Spleen (tissue), 11 donors: ENCODE measurements at regions not wholly inside any gene's neighbourhood (a gene's known extent, or its start where the extent isn't known, plus 50 kb on each side); places are given as distances from the start of the nearest gene placed in this dataset.

Experiments used
- DNase-seq: peaks from one replicate; pipeline ENCODE4 v3.0.0-alpha.2; 2020
- H3K27ac ChIP-seq, 8 donors: fragments of 200-600 bp; sonication (generic) in 7 of 8; 1 replicate in 4 of 8; 2 replicates in 4 of 8; pipeline versions ENCODE4 v1.5.0 to v1.8.0; 2016 to 2021; ENCODE audit warnings: inconsistent platforms in 4 of 8, mild to moderate bottlenecking in 4 of 8, moderate library complexity in 1 of 8
- H3K27me3 ChIP-seq, 7 donors: fragments of 200-600 bp; sonication (generic) in 6 of 7; replicated peaks in 1 of 7; 1 replicate in 4 of 7; 2 replicates in 3 of 7; pipeline versions ENCODE4 v1.5.0 to v1.8.0; 2016 to 2021; ENCODE audit warnings: inconsistent platforms in 3 of 7, mild to moderate bottlenecking in 1 of 7
- H3K36me3 ChIP-seq, 6 donors: fragments of 200-600 bp; sonication (generic) in 5 of 6; 1 replicate in 4 of 6; 2 replicates in 2 of 6; pipeline versions ENCODE4 v1.5.0 to v1.8.0; 2016 to 2021; ENCODE audit warnings: inconsistent platforms in 2 of 6
- H3K4me1 ChIP-seq, 6 donors: fragments of 200-600 bp; sonication (generic) in 5 of 6; 1 replicate in 3 of 6; 2 replicates in 3 of 6; pipeline versions ENCODE4 v1.5.0 to v1.8.0; 2016 to 2021; ENCODE audit warnings: inconsistent platforms in 3 of 6
- H3K4me3 ChIP-seq, 8 donors: fragments of 200-600 bp; sonication (generic) in 7 of 8; 1 replicate in 4 of 8; 2 replicates in 4 of 8; pipeline versions ENCODE4 v1.5.0 to v1.8.0; 2016 to 2021; ENCODE audit warnings: inconsistent platforms in 4 of 8, mild to moderate bottlenecking in 4 of 8, moderate library complexity in 2 of 8
- H3K9me3 ChIP-seq, 8 donors: fragments of 200-600 bp; sonication (generic) in 7 of 8; 1 replicate in 4 of 8; 2 replicates in 4 of 8; pipeline versions ENCODE4 v1.5.0 to v1.8.0; 2016 to 2021; ENCODE audit warnings: inconsistent platforms in 4 of 8
- POLR2A ChIP-seq, 3 donors: fragments of 450-650 bp; IDR thresholded peaks; one replicate each; pipeline ENCODE4 v1.5.1; 2017; ENCODE audit warnings: antibody characterized with exemption in 3 of 3, mild to moderate bottlenecking in 1 of 3
- POLR2AphosphoS5 ChIP-seq, 3 donors: sonication (generic); formaldehyde crosslinking; IDR thresholded peaks; one replicate each; pipeline ENCODE4 v1.5.1; 2017; ENCODE audit warnings: antibody characterized with exemption in 3 of 3
- WGBS, 5 donors: extraction: QIAGEN DNeasy Blood & Tissue Kit in 3 of 5; methylation state at CpG; one replicate each; pipeline versions ENCODE4 v1.1.5 to v1.1.7; 2013 to 2018; 5-methylcytosine and 5-hydroxymethylcytosine counted together
- intact Hi-C: fragments of 100-400 bp; cut with DNase I; formaldehyde crosslinking; loops from one replicate; pipeline ENCODE4 v1.15.0; 2023; ENCODE audit warnings: low total_unique reads
- TF ChIP-seq, protein P1 (sequence below), 11 experiments: fragments of 200-600 bp in 7 of 11; fragments of 450-650 bp in 4 of 11; sonication (generic) in 4 of 11; IDR thresholded peaks in 8 of 11; conservative IDR thresholded peaks in 3 of 11; 1 replicate in 7 of 11; 2 replicates in 4 of 11; pipeline versions ENCODE4 v1.4.0 to v1.8.0; 2016 to 2021; ENCODE audit warnings: antibody characterized with exemption in 11 of 11, inconsistent platforms in 4 of 11, mild to moderate bottlenecking in 1 of 11
- donor health status: healthy with polysubstance abuse.
- donor health status: DM: no; HTN: no; CAD: no; lungs with moderate emphysema.
- donor health status: DM: no; HTN: no; CAD: no.
- donor health status: Bipolar disorder and iron deficiency.
- donor health status: healthy.
- donor health status: DM: no; HTN: no; CAD: no.
- donor health status: DM: yes; HTN: yes; CAD: no.

DNA sequence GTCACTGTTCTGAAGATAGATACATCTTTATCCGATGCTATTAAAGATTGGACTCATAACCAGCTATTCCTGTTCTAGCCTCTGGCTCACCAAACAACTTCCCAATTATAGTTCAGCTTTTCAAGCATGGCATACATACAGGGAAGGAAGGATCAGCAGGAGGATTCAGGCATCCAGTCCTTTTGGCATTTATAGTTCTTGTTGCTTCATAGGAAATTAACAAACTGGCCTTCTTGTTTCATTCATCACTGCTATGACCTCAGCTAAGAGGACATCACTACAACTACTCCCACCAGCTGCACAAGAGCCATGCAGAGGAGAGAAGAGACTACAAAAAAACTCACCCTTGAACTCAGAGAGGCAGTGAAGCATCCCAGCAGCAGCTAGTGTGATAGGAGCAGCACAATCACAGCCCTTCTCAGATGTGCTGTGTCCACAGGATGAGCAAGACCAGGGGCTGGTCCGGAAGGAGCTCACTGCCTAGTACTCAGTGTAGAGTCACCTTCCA lies 100.5 kb downstream of the SPTSSA start:
- Histone ChIP-seq H3K27me3 (peaks cover 0 to 8% (median 0%) of the 10 kb centered on the region in 7 donors), H3K36me3 (no peaks in the 10 kb centered on the region), H3K9me3 (no peaks in the 10 kb centered on the region), H3K4me1 (peaks cover 0 to 26% (median 3%) of the 10 kb centered on the region in 6 donors), H3K4me3 (no peak overlapping the region), H3K27ac (peak overlapping the region in 5 of 8 donors; percentile 1 to 52 (median 27))
- intact Hi-C loops, result no loop called here
- no peak for DNase-seq
- 75 to 90% (median 86%) methylated on average over 2 of the region's 2 CpGs for WGBS, 5 donors
- no peak for TF ChIP-seq POLR2AphosphoS5 (IDR thresholded peaks at IDR 0.05)
- TF ChIP-seq, protein P1, sequence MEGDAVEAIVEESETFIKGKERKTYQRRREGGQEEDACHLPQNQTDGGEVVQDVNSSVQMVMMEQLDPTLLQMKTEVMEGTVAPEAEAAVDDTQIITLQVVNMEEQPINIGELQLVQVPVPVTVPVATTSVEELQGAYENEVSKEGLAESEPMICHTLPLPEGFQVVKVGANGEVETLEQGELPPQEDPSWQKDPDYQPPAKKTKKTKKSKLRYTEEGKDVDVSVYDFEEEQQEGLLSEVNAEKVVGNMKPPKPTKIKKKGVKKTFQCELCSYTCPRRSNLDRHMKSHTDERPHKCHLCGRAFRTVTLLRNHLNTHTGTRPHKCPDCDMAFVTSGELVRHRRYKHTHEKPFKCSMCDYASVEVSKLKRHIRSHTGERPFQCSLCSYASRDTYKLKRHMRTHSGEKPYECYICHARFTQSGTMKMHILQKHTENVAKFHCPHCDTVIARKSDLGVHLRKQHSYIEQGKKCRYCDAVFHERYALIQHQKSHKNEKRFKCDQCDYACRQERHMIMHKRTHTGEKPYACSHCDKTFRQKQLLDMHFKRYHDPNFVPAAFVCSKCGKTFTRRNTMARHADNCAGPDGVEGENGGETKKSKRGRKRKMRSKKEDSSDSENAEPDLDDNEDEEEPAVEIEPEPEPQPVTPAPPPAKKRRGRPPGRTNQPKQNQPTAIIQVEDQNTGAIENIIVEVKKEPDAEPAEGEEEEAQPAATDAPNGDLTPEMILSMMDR (IDR thresholded peaks at IDR 0.05 in 8 of 11, conservative IDR thresholded peaks at IDR 0.05 in 3 of 11), result no peak
- TF ChIP-seq POLR2A (IDR thresholded peaks at IDR 0.05), result no peak

DNA sequence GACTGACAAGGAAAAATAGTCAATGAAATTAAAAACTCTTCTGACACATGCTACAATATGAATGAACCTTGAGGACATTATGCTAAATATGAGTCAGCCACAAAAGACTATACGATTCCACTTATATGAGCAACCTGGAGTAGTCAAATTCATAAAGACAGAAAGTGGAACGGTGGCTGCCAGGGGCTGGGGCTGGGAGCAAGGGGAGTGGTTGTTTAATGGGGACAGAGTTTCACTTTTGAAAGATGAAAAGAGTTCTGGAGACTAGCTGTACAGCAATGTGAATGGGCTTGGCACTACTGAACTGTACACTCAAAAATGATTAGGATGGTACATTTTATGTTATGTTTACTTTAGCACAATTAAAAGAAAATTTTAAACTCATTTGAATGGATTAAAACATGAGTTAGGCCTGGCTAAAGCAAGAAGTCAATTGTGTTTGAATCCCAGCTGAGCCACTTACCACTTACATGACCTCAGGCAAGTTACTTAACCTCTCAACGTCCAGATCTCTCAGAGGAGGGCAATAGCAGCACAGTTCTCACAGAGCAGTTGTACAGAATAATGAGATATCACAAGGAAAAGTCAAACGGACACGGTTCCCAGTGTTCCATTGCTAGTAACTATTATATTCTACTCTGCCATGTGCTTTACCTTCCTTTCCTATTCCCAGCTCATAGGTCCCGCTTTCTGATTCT lies 102.5 kb downstream of the SPTSSA start:
- H3K36me3 ChIP-seq, result no peaks in the 10 kb centered on the region
- no peak overlapping the region for H3K4me3 ChIP-seq
- H3K4me1 ChIP-seq, result peaks cover 0 to 26% (median 6%) of the 10 kb centered on the region in 6 donors
- TF ChIP-seq POLR2AphosphoS5 (IDR thresholded peaks at IDR 0.05) (no peak), POLR2A (IDR thresholded peaks at IDR 0.05) (no peak)
- TF ChIP-seq, protein P1 (IDR thresholded peaks at IDR 0.05 in 8 of 11, conservative IDR thresholded peaks at IDR 0.05 in 3 of 11), result no peak
- no peaks in the 10 kb centered on the region for H3K9me3 ChIP-seq
- intact Hi-C loops, result no loop called here
- 53 to 64% (median 63%) methylated on average over 6 of the region's 6 CpGs for WGBS, 5 donors
- H3K27ac ChIP-seq, result no peak overlapping the region
- DNase-seq, result no peak
- H3K27me3 ChIP-seq, result peaks cover 0 to 1% (median 0%) of the 10 kb centered on the region in 7 donors

DNA sequence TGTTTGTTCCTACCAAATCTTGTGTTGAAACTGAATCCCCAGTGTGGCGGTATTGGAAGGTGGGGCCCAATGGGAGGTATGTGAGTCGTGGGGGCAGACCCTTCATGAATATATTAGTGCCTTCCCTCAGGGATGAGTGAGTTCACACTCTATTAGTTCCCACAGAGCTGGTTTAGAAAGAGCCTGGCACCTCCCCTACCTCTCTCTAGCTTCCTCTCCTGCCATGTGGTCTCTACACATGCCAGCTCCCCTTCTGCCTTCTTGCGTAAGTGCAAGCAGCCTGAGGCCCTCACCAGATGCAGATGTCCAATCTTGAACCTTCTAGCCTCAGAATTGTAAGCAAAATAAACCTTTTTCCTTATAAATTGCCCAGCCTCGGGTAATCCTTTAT lies 105.8 kb downstream of the SPTSSA start:
- DNase-seq, result no peak
- no peaks in the 10 kb centered on the region for H3K27me3 ChIP-seq
- H3K9me3 ChIP-seq, result no peaks in the 10 kb centered on the region
- no peak overlapping the region for H3K27ac ChIP-seq
- H3K4me1 ChIP-seq, result peaks cover 0 to 8% (median 3%) of the 10 kb centered on the region in 6 donors
- no peak overlapping the region for H3K4me3 ChIP-seq
- no peak for TF ChIP-seq POLR2AphosphoS5 (IDR thresholded peaks at IDR 0.05)
- TF ChIP-seq POLR2A (IDR thresholded peaks at IDR 0.05), result no peak
- TF ChIP-seq, protein P1 (IDR thresholded peaks at IDR 0.05 in 8 of 11, conservative IDR thresholded peaks at IDR 0.05 in 3 of 11), result no peak
- no peaks in the 10 kb centered on the region for H3K36me3 ChIP-seq
- WGBS, 5 donors, result 72 to 90% (median 81%) methylated on average over 4 of the region's 4 CpGs
- intact Hi-C loops, result no loop called here

DNA sequence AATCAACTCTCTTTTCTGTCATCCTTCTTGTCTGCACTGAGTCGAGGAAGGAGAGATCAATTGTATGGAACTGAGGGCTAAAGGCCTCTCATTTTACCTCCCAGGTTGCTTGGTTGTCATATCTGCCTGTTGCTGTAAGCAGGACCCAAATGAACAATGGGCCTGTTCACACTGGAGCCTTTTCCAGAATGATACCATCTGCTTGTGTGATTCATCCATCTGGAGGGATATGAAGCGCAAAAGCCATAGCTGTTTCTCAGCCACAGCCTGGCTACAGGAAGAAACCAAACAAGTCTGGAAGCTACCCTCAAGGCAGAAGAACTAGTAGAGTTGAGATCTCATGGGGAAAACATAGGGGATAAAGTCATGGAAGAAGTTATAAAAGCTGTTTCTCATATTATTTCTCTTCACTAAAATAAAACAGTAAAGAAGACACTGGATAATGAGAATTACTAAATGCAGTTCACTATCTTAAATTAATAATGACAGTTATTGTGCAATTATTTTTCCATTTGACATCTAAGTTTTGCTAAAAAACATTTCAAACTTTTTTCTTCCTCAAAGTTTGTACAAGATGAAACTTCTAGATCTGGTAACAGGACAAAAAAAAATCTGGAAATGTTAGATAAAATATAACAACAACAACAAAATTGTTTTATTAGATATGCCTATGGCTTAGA lies 106.3 kb downstream of the SPTSSA start:
- H3K4me3 ChIP-seq, result no peak overlapping the region
- intact Hi-C loops, result no loop called here
- no peaks in the 10 kb centered on the region for H3K9me3 ChIP-seq
- H3K36me3 ChIP-seq, result no peaks in the 10 kb centered on the region
- no peaks in the 10 kb centered on the region for H3K27me3 ChIP-seq
- peaks cover 0 to 8% (median under 1%) of the 10 kb centered on the region in 6 donors for H3K4me1 ChIP-seq
- no peak for DNase-seq
- 80 to 86% (median 84%) methylated on average over 2 of the region's 2 CpGs for WGBS, 5 donors
- TF ChIP-seq POLR2A (IDR thresholded peaks at IDR 0.05) (no peak), POLR2AphosphoS5 (IDR thresholded peaks at IDR 0.05) (no peak)
- TF ChIP-seq, protein P1 (IDR thresholded peaks at IDR 0.05 in 8 of 11, conservative IDR thresholded peaks at IDR 0.05 in 3 of 11), result no peak
- H3K27ac ChIP-seq, result no peak overlapping the region
